Astrocyte of the spinal cord (primary cell): ENCODE measurements at regions not wholly inside any gene's neighbourhood (a gene's known extent, or its start where the extent isn't known, plus 50 kb on each side); places are given as distances from the start of the nearest gene placed in this dataset.

ENCODE experiments used
- DNase-seq: peaks from one replicate; pipeline ENCODE4 v3.0.0; 2011; ENCODE audit warnings: low read depth, low spot score
- H3K4me3 ChIP-seq: 2 replicates; pipeline ENCODE4 v1.5.1; 2011; ENCODE audit warnings: low read depth, mild to moderate bottlenecking, low read length, moderate library complexity
- CTCF ChIP-seq: IDR thresholded peaks from 2 replicates; pipeline ENCODE4 v1.5.1; 2012; ENCODE audit warnings: low read depth, mild to moderate bottlenecking, low read length, inconsistent platforms
- in situ Hi-C: cut with HindIII; loops from 2 replicates; pipeline ENCODE4 v1.10.0; 2017; ENCODE audit warnings: low sequenced_read_pairs

DNA sequence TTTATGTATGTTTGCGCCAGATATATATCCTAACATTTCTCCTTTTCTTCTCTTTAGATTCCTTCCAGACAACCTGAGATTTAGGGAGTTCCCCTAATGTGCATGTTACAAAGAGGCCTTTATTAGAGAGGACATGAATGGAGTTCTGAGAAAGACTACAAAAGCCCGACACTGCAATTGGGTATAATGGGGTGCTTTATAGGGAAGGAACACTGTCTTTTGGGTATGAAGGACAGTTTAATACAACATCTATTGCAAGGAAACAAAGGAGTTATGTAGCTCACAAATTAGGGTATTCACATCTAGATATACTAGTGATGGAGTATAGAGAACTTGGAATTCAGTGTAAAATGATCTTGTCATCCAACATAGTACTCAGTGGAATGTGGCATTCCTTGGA lies 383.8 kb downstream of the FIGN start:
- no peak for DNase-seq
- in situ Hi-C loops, result no loop called here
- TF ChIP-seq CTCF, result no peak

GRCh38 chr2:163351143-163351542 lies 384.7 kb downstream of the FIGN start:
- in situ Hi-C loops, result no loop called here
- TF ChIP-seq CTCF, result no peak
- no peak overlapping the region for H3K4me3 ChIP-seq
- no peak for DNase-seq

More for the DNA sequence above, 383.8 kb downstream of the FIGN start:
- H3K4me3 ChIP-seq, result no peak overlapping the region

DNA sequence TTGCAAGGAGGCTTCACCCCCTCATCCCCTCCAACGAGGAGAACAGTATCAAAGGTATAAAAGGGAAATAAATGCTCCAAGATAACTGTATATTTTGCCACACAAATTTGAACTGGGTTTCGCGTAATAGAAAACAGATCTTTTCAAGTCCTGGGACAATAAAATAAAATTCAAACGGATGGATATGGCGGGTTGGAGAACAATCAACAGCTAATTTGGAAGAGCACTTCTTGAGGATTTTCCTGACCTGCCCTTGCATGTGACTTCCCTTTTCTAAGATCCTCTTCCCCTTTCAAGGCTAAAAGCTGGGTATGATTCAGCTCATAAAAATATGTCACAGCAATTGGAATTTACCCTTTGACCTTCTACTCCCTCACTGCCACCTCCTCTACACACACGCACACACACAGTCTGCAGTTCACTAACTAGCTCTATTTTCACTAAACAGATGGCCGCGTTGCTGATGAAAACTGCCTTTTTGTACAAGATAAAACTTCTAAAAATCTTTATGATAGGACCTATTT lies 386.9 kb downstream of the FIGN start:
- no peak overlapping the region for H3K4me3 ChIP-seq

GRCh38 chr2:163347982-163348856 lies 387.6 kb downstream of the FIGN start:
- TF ChIP-seq CTCF, result no peak
- DNase-seq, result peak; percentile 77
- H3K4me3 ChIP-seq, result peak overlapping the region; percentile 25
- in situ Hi-C loops, result no loop called here

More for the DNA sequence above, 386.9 kb downstream of the FIGN start:
- peak; percentile 53 for DNase-seq
- no peak for TF ChIP-seq CTCF
- in situ Hi-C loops, result no loop called here

- peak; percentile 71 for TF ChIP-seq CTCF
- DNase-seq, result peak; percentile 64
- in situ Hi-C loops, result no loop called here
- H3K4me3 ChIP-seq, result no peak overlapping the region
Measured at GRCh38 chr2:163345795-163346573, 389.8 kb downstream of the FIGN start.

GRCh38 chr2:163343316-163343715 lies 392.5 kb downstream of the FIGN start:
- no peak overlapping the region for H3K4me3 ChIP-seq
- in situ Hi-C loops, result no loop called here
- no peak for TF ChIP-seq CTCF
- DNase-seq, result no peak
